ENCODE measurements at regions not wholly inside any gene's neighbourhood (a gene's known extent, or its start where the extent isn't known, plus 50 kb on each side); places are given as distances from the start of the nearest gene placed in this dataset.
"Not testable (repeated sequence)": the region's sequence is repeated elsewhere in the genome, so short reads cannot be mapped to it uniquely, and the experiment has no call there.

DNA sequence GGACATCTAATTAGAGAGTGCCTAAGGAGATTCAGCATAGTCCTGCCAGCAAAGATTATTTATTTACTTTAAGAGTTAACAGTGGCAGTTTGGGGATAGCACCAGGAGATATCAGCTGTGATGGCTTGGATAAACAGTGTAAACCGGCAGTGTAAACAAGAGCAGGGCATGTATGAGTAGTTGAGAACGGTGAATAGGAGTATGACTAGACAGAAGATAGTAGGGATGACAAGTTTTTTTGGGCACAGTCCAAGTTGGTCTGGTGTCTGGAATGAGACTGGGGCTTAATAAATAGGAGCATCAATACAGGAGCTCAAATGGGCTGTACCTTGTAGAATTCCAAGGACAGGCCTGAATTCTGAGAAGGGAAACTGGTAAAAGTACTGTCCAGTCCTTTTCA is 123.0 kb upstream of the MDFIC2 start:
- not testable (repeated sequence) for TF ChIP-seq TEAD4 (IDR thresholded peaks at IDR 0.05; ENCODE audit: borderline replicate concordance, insufficient read depth); EP300 (IDR thresholded peaks at IDR 0.05; ENCODE audit: borderline replicate concordance in 1 of 2, low read depth in 1 of 2, low read length in 1 of 2); SIN3A (IDR thresholded peaks at IDR 0.05; ENCODE audit: borderline replicate concordance, low read depth, low read length); ZBTB33 (IDR thresholded peaks at IDR 0.05; ENCODE audit: borderline replicate concordance, low read depth); RXRA (IDR thresholded peaks at IDR 0.05; ENCODE audit: borderline replicate concordance, low read depth); RFX5 (IDR thresholded peaks at IDR 0.05; ENCODE audit: low read length)
- TF ChIP-seq, protein P1, sequence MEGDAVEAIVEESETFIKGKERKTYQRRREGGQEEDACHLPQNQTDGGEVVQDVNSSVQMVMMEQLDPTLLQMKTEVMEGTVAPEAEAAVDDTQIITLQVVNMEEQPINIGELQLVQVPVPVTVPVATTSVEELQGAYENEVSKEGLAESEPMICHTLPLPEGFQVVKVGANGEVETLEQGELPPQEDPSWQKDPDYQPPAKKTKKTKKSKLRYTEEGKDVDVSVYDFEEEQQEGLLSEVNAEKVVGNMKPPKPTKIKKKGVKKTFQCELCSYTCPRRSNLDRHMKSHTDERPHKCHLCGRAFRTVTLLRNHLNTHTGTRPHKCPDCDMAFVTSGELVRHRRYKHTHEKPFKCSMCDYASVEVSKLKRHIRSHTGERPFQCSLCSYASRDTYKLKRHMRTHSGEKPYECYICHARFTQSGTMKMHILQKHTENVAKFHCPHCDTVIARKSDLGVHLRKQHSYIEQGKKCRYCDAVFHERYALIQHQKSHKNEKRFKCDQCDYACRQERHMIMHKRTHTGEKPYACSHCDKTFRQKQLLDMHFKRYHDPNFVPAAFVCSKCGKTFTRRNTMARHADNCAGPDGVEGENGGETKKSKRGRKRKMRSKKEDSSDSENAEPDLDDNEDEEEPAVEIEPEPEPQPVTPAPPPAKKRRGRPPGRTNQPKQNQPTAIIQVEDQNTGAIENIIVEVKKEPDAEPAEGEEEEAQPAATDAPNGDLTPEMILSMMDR (IDR thresholded peaks at IDR 0.05) = not testable (repeated sequence)
- TF ChIP-seq, protein P2, sequence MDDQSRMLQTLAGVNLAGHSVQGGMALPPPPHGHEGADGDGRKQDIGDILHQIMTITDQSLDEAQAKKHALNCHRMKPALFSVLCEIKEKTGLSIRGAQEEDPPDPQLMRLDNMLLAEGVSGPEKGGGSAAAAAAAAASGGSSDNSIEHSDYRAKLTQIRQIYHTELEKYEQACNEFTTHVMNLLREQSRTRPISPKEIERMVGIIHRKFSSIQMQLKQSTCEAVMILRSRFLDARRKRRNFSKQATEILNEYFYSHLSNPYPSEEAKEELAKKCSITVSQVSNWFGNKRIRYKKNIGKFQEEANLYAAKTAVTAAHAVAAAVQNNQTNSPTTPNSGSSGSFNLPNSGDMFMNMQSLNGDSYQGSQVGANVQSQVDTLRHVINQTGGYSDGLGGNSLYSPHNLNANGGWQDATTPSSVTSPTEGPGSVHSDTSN (IDR thresholded peaks at IDR 0.05) = not testable (repeated sequence)
- TF ChIP-seq, protein P3, sequence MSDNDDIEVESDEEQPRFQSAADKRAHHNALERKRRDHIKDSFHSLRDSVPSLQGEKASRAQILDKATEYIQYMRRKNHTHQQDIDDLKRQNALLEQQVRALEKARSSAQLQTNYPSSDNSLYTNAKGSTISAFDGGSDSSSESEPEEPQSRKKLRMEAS (IDR thresholded peaks at IDR 0.05; ENCODE audit: low read depth) = not testable (repeated sequence)
